ENCODE measurements at regions not wholly inside any gene's neighbourhood (a gene's known extent, or its start where the extent isn't known, plus 50 kb on each side); places are given as distances from the start of the nearest gene placed in this dataset.

GRCh38 chr21:22046576-22046975 lies 1048.4 kb downstream of the NCAM2 start:
- Histone ChIP-seq H3K4me1 (no peaks in the 10 kb centered on the region), H3K27me3 (no peaks in the 10 kb centered on the region), H3K9me3 (no peaks in the 10 kb centered on the region), H3K36me3 (peaks cover 3% of the 10 kb centered on the region), H3K27ac (no peak overlapping the region), H3K4me3 (no peak overlapping the region)
- DNase-seq (ENCODE audit: low spot score in 2 of 2), result no peak
- intact Hi-C loops (cut with DNase I; ENCODE audit: low total_unique reads), result loop anchor here (5.0 kb wide), 1 partner anchor 294 kb away; no protein-coding TSS in a partner anchor
- TF ChIP-seq CTCF (IDR thresholded peaks at IDR 0.05), result no peak
- TF ChIP-seq POLR2AphosphoS5 (IDR thresholded peaks at IDR 0.05), result no peak
- TF ChIP-seq POLR2A (IDR thresholded peaks at IDR 0.05), result no peak

- no peak overlapping the region for H3K27ac ChIP-seq
- no peaks in the 10 kb centered on the region for H3K9me3 ChIP-seq
- DNase-seq (ENCODE audit: low spot score in 2 of 2), result no peak
- H3K4me3 ChIP-seq, result no peak overlapping the region
- intact Hi-C loops (cut with DNase I; ENCODE audit: low total_unique reads), result no loop called here
- no peak for TF ChIP-seq POLR2A (IDR thresholded peaks at IDR 0.05)
- TF ChIP-seq CTCF (IDR thresholded peaks at IDR 0.05), result no peak
- no peak for TF ChIP-seq POLR2AphosphoS5 (IDR thresholded peaks at IDR 0.05)
- H3K4me1 ChIP-seq, result no peaks in the 10 kb centered on the region
- H3K36me3 ChIP-seq, result no peaks in the 10 kb centered on the region
- H3K27me3 ChIP-seq, result no peaks in the 10 kb centered on the region
Observed at GRCh38 chr21:22056904-22057303, 1058.7 kb downstream of the NCAM2 start.

DNA sequence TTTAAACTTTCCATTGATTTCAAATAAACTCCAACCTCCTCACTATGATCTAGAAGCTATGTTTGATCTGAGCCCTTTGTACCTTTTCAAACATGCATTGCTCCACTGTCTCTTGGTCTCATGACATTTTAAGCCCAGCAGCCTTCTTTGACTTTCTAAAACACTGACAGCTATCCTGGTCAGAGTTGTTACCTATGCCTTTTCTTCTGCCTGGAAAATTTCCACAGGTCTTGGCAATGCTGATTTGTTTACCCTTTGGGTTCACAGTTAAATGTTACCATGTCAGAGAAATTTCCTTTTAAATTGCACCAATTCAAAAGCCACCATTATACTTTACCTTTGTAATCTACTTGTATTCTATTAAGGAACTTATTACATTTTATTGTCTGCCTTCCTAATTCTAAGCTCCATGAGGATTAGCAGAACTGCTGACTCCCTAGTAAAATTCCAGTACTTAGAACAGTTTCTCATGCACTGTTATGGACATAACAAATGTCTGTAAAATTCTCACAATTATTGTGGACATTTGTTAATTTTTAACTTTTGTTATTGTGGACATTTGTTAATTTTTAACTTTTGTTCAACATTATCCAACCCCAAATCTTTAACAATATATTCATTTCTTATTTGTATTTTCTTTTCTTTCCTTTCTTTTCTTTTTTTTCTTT lies 1064.4 kb downstream of the NCAM2 start:
- intact Hi-C loops (cut with DNase I; ENCODE audit: low total_unique reads), result no loop called here
- no peaks in the 10 kb centered on the region for H3K27me3 ChIP-seq
- TF ChIP-seq CTCF (IDR thresholded peaks at IDR 0.05) (no peak), POLR2A (IDR thresholded peaks at IDR 0.05) (no peak), POLR2AphosphoS5 (IDR thresholded peaks at IDR 0.05) (no peak)

DNA sequence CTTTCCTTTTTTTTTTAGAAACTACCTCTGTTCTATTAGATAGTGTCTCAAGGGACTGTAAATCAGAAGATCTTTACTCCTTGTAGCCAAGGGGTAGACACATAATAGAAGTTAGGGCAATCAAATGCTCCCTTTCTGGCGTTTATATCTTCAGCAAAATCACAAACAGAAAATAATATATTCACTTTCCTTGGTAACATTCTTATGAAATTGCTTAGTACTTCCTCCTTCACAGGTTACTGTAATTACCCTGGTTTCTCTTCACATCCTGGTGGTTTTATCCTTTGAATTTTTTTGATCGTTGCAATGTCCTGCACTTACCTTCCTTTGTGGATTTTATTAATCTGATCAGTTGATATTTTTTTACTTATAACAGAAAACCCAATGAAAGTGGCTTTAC lies 1064.9 kb downstream of the NCAM2 start:
- H3K36me3 ChIP-seq, result no peaks in the 10 kb centered on the region
- intact Hi-C loops (cut with DNase I; ENCODE audit: low total_unique reads), result no loop called here
- no peaks in the 10 kb centered on the region for H3K27me3 ChIP-seq
- H3K4me3 ChIP-seq, result no peak overlapping the region
- TF ChIP-seq POLR2AphosphoS5 (IDR thresholded peaks at IDR 0.05) (no peak), CTCF (IDR thresholded peaks at IDR 0.05) (no peak), POLR2A (IDR thresholded peaks at IDR 0.05) (no peak)
- no peak for DNase-seq (ENCODE audit: low spot score in 2 of 2)
- no peaks in the 10 kb centered on the region for H3K4me1 ChIP-seq
- H3K27ac ChIP-seq, result no peak overlapping the region
- no peaks in the 10 kb centered on the region for H3K9me3 ChIP-seq

More for the DNA sequence above, 1064.4 kb downstream of the NCAM2 start:
- DNase-seq (ENCODE audit: low spot score in 2 of 2), result no peak
- H3K4me3 ChIP-seq, result no peak overlapping the region
- H3K27ac ChIP-seq, result no peak overlapping the region
- H3K36me3 ChIP-seq, result no peaks in the 10 kb centered on the region
- H3K9me3 ChIP-seq, result no peaks in the 10 kb centered on the region
- H3K4me1 ChIP-seq, result no peaks in the 10 kb centered on the region

GRCh38 chr21:22076471-22076870 lies 1078.3 kb downstream of the NCAM2 start:
- TF ChIP-seq POLR2AphosphoS5 (IDR thresholded peaks at IDR 0.05), result no peak
- no peak for TF ChIP-seq POLR2A (IDR thresholded peaks at IDR 0.05)
- no peak for TF ChIP-seq CTCF (IDR thresholded peaks at IDR 0.05)
- Histone ChIP-seq H3K9me3 (no peaks in the 10 kb centered on the region), H3K27me3 (no peaks in the 10 kb centered on the region), H3K4me3 (no peak overlapping the region), H3K36me3 (no peaks in the 10 kb centered on the region), H3K27ac (no peak overlapping the region), H3K4me1 (no peaks in the 10 kb centered on the region)
- intact Hi-C loops (cut with DNase I; ENCODE audit: low total_unique reads), result no loop called here
- DNase-seq (ENCODE audit: low spot score in 2 of 2), result no peak

Data from breast epithelium (tissue), 4 donors.